SK-N-MC (cell line): ENCODE measurements at regions not wholly inside any gene's neighbourhood (a gene's known extent, or its start where the extent isn't known, plus 50 kb on each side); places are given as distances from the start of the nearest gene placed in this dataset.

Source experiments
- DNase-seq: peaks from one replicate; pipeline ENCODE4 v3.0.0-alpha.2; 2011; ENCODE audit warnings: low read depth, low spot score
- H3K27ac ChIP-seq: fragments of 200-600 bp; sonication (generic); 2 replicates; pipeline ENCODE4 v1.5.1; 2016; ENCODE audit warnings: mixed run types
- H3K36me3 ChIP-seq: fragments of 200-600 bp; sonication (generic); 2 replicates; pipeline ENCODE4 v1.6.1; 2017; ENCODE audit warnings: antibody characterized with exemption, low read length, mixed read lengths; ENCODE audit not compliant: insufficient read depth
- H3K4me3 ChIP-seq: fragments of 200-600 bp; sonication (generic); 2 replicates; pipeline ENCODE4 v1.5.1; 2016
- H3K9ac ChIP-seq: fragments of 200-600 bp; sonication (generic); 2 replicates; pipeline ENCODE4 v1.8.0; 2017; ENCODE audit warnings: mixed run types, mixed read lengths; ENCODE audit not compliant: insufficient read length
- H3K9me3 ChIP-seq: fragments of 200-600 bp; sonication (generic); 2 replicates; pipeline ENCODE4 v1.6.1; 2017; ENCODE audit warnings: low read depth, mild to moderate bottlenecking, antibody characterized with exemption, low read length, moderate library complexity, mixed read lengths
- EZH2 ChIP-seq: fragments of 200-600 bp; sonication (generic); IDR thresholded peaks from one replicate; pipeline ENCODE4 v1.6.1; 2017; ENCODE audit warnings: antibody characterized with exemption
- FOXP2 ChIP-seq: optimal IDR thresholded peaks from 2 replicates; pipeline ENCODE3; 2011; ENCODE audit warnings: mild to moderate bottlenecking, moderate library complexity; ENCODE audit not compliant: insufficient read depth; ENCODE audit errors: extremely low read length, control extremely low read depth
- POLR2AphosphoS5 ChIP-seq: IDR thresholded peaks from 2 replicates; pipeline ENCODE4 v1.6.1; 2012; ENCODE audit warnings: mild to moderate bottlenecking, low read depth, low read length, borderline replicate concordance

DNA sequence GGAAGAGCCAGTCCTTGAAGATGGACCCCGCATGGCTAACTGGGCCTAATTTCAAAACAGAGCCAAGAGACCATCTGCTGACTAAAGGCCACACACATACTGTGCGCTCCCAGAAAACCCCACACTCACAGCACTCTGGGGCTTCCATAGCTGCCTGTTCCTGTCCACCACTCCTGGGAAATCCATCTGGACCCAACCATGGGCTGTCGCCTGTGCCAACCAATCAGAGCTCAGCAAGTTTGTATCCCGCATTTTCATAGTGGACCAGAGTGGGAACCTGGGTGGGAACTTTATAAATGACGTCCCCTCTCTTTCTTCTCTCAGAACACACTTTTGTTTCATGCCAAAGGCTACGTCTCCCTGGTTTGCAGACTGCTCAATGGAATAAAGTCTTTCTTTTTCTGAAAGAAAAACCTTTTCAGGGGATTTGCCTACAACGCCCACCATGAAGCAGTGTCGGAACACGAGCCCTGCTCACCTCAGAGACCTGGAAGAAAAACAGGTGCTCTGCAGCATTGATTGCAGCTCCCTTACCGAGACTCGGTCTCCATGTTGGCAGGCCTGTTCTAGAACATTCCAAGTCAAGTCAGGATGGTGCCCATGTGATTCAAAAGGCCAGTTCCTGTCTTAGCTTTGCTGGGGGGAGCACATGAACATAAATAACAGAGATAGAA lies 137.2 kb upstream of the GPC1 start:
- no peak for DNase-seq
- H3K27ac ChIP-seq = no peak overlapping the region
- H3K4me3 ChIP-seq = no peak overlapping the region
- no peak for TF ChIP-seq FOXP2
- TF ChIP-seq POLR2AphosphoS5 = no peak
- TF ChIP-seq EZH2 = no peak
- H3K9me3 ChIP-seq = no peaks in the 10 kb centered on the region
- no peak overlapping the region for H3K9ac ChIP-seq
- no peaks in the 10 kb centered on the region for H3K36me3 ChIP-seq

- Histone ChIP-seq H3K9me3 (no peaks in the 10 kb centered on the region), H3K4me3 (no peak overlapping the region), H3K27ac (no peak overlapping the region), H3K9ac (no peak overlapping the region), H3K36me3 (no peaks in the 10 kb centered on the region)
- TF ChIP-seq EZH2 (no peak), FOXP2 (no peak), POLR2AphosphoS5 (no peak)
- DNase-seq = no peak
Observed at GRCh38 chr2:240298803-240299709, 136.4 kb upstream of the GPC1 start.

DNA sequence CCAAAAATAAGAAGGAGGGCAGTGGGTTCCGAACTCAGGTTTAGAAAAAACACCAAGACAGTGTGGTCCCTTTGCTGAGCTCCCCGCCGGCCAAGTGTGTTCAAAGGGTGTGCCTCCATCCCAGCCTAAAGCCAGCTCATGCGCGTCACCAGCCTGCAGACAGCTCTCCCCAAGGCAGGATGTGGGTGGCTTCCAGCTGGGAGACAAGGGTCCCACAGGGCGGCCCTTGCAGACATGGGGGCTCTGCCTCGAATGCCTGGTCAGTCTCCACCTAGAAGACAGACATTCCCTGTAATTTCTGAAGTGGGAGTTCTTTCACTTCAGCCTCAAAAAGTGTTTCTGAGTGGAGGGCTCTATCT lies 135.8 kb upstream of the GPC1 start:
- no peak for DNase-seq
- no peak overlapping the region for H3K27ac ChIP-seq
- H3K9ac ChIP-seq = no peak overlapping the region
- TF ChIP-seq POLR2AphosphoS5 (no peak), EZH2 (no peak), FOXP2 (no peak)
- no peaks in the 10 kb centered on the region for H3K36me3 ChIP-seq
- H3K9me3 ChIP-seq = no peaks in the 10 kb centered on the region
- no peak overlapping the region for H3K4me3 ChIP-seq

DNA sequence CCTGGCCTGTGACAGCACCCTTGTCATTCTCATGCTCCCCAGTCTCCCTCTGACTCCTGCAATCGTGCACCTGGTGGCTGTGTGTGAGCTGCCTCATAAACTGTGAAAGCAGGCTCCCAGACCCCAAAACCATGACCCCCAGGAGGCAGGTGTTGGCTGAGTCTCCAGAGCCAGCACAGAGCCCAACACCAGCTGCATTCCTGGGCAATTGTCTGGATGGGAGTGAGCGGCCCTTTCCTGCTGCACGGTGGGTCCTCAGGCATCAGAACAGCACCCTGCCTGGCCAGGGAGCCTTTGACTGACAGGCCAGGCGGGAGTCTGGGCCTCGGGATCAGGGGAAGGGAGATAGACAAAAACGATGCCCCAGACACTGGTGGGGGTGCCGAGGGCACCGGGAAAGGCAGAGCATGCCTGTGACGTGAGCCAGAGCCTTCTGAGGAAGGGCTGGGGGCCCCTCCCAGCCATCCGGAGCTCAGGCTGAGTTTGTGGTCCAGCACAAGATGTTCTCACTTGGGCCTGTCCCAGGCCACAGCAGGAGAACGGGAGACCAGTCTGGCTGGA lies 135.1 kb upstream of the GPC1 start:
- Histone ChIP-seq H3K4me3 (no peak overlapping the region), H3K36me3 (no peaks in the 10 kb centered on the region), H3K9me3 (no peaks in the 10 kb centered on the region), H3K9ac (no peak overlapping the region), H3K27ac (no peak overlapping the region)
- TF ChIP-seq FOXP2 = no peak
- DNase-seq = no peak

GRCh38 chr2:240300840-240301239 lies 134.6 kb upstream of the GPC1 start:
- DNase-seq = no peak
- Histone ChIP-seq H3K9me3 (no peaks in the 10 kb centered on the region), H3K27ac (no peak overlapping the region), H3K36me3 (no peaks in the 10 kb centered on the region), H3K4me3 (no peak overlapping the region), H3K9ac (no peak overlapping the region)
- TF ChIP-seq FOXP2 (no peak), EZH2 (no peak), POLR2AphosphoS5 (no peak)

DNA sequence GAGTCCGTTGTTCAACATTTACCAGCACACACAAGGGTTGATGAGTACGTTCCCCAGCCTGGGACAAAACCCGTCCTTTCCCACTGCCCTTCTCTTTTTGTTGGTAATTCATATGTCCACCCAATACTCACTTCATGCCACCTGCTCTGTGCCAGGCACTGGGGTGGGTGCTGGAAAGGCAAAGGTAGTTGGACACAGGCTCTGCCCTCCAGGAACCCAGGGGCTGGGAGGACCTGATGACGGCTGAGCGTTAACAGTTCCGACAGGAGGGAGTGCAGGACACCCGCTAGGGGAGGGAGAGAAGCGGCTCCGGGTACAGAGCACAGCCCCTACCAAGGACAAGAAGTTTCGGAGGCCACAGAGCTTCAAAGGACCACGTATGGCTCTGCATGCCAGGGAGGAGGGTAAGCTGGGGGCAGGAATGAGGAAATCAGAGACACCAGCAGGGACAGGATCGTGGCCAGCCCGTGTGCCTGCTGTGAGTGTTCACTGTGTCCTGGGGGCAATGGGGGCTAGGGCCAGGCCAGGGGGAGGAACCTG lies 134.1 kb upstream of the GPC1 start:
- TF ChIP-seq POLR2AphosphoS5 (no peak), FOXP2 (no peak), EZH2 (no peak)

DNA sequence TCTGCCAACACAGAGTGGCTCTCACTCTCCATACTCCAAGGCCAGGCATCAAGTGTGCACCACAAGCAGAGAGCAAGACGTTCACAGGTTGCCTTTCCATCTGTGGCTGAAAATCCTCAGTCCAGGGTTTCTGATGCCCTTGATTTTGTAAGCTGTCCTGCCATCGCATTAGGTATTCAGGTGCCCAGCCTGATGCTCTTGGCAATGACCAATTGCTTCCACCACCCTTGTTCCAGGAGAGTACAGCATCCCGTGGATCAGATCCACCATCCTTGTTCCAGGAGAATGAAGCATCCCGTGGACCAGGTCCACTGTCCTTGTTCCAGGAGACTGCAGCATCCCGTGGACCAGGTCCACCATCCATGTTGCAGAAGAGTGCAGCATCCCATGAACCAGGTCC lies 133.4 kb upstream of the GPC1 start:
- DNase-seq = no peak
- no peaks in the 10 kb centered on the region for H3K9me3 ChIP-seq
- TF ChIP-seq POLR2AphosphoS5 (no peak), FOXP2 (no peak), EZH2 (no peak)
- H3K27ac ChIP-seq = no peak overlapping the region
- no peak overlapping the region for H3K4me3 ChIP-seq
- H3K9ac ChIP-seq = no peak overlapping the region
- H3K36me3 ChIP-seq = no peaks in the 10 kb centered on the region

More for the DNA sequence above, 134.1 kb upstream of the GPC1 start:
- Histone ChIP-seq H3K4me3 (no peak overlapping the region), H3K9ac (no peak overlapping the region), H3K9me3 (no peaks in the 10 kb centered on the region), H3K36me3 (no peaks in the 10 kb centered on the region), H3K27ac (no peak overlapping the region)
- no peak for DNase-seq

GRCh38 chr2:240302933-240303595 lies 132.4 kb upstream of the GPC1 start:
- DNase-seq = no peak
- TF ChIP-seq FOXP2 (no peak), POLR2AphosphoS5 (no peak), EZH2 (no peak)
- H3K9ac ChIP-seq = no peak overlapping the region
- no peak overlapping the region for H3K4me3 ChIP-seq
- H3K36me3 ChIP-seq = no peaks in the 10 kb centered on the region
- H3K27ac ChIP-seq = no peak overlapping the region
- no peaks in the 10 kb centered on the region for H3K9me3 ChIP-seq
